ENCODE measurements at regions not wholly inside any gene's neighbourhood (a gene's known extent, or its start where the extent isn't known, plus 50 kb on each side); places are given as distances from the start of the nearest gene placed in this dataset.

DNA sequence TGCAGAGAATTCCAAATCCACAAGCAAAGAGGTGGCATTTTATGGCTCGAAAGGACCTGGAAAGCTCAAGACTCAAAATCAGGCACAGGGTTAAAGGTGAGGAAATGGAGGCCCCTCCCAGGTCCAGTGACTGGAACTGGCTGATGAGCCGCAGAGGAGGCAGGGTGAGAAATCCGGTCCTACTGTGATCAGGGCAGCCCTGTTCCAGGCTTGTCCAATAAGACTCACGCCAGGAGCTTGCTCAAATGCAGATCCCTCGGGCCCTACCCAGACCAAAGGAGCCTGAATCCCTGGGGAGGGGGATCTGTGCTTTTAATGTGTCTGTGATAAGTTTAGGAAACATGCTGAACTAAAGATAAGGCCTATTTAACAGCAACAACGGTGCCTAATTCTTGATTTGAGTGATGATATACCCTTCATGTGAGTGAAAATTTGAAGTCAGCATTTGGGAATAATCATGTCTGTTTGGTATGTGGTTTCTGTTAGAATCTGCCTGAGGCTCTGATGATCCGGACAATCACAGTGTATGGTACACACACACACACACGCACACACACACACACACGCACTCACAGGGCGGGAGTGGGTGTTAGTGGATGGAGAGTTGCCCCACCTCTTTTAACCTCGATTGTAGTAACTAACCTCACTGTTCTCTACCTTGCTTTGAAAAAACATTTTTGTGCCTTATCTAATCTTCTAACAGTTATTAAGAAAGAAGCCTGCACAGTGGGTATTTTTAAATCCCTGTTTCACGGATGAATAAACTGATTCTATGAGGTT, 54.1 kb upstream of the LYST start:
- TF ChIP-seq, protein P1, sequence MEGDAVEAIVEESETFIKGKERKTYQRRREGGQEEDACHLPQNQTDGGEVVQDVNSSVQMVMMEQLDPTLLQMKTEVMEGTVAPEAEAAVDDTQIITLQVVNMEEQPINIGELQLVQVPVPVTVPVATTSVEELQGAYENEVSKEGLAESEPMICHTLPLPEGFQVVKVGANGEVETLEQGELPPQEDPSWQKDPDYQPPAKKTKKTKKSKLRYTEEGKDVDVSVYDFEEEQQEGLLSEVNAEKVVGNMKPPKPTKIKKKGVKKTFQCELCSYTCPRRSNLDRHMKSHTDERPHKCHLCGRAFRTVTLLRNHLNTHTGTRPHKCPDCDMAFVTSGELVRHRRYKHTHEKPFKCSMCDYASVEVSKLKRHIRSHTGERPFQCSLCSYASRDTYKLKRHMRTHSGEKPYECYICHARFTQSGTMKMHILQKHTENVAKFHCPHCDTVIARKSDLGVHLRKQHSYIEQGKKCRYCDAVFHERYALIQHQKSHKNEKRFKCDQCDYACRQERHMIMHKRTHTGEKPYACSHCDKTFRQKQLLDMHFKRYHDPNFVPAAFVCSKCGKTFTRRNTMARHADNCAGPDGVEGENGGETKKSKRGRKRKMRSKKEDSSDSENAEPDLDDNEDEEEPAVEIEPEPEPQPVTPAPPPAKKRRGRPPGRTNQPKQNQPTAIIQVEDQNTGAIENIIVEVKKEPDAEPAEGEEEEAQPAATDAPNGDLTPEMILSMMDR (IDR thresholded peaks at IDR 0.05; ENCODE audit: borderline replicate concordance, extremely low read depth, low read length, poor library complexity, severe bottlenecking) = no peak
- no peak for TF ChIP-seq EZH2 (IDR thresholded peaks at IDR 0.05; ENCODE audit: borderline replicate concordance, low read depth, low read length, severe bottlenecking)

All from DND-41 (cell line).